ENCODE measurements at regions not wholly inside any gene's neighbourhood (a gene's known extent, or its start where the extent isn't known, plus 50 kb on each side); places are given as distances from the start of the nearest gene placed in this dataset.
A peak's percentile ranks its signal among the peaks of the same experiment; 100 is the strongest.

DNA sequence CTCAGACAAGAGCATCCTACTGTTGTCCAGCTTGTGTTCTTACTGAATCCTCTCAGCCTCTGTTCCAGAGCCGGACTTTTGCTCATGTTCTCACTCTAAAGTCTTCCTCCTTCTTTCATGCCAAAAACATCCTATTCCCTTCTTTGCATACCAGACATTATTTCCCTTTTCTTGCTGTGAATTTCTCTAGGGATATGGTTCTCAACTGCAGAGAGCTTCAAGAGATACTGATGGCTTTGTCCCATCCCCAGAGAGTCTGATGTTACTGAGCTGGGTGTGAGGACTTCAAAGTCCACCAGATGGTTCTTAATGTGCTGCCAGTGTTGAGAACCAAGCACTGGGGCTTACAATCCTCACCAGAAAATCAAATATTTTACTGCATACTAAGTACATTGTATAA is 98.6 kb upstream of the FER start:
- no peak for DNase-seq

DNA sequence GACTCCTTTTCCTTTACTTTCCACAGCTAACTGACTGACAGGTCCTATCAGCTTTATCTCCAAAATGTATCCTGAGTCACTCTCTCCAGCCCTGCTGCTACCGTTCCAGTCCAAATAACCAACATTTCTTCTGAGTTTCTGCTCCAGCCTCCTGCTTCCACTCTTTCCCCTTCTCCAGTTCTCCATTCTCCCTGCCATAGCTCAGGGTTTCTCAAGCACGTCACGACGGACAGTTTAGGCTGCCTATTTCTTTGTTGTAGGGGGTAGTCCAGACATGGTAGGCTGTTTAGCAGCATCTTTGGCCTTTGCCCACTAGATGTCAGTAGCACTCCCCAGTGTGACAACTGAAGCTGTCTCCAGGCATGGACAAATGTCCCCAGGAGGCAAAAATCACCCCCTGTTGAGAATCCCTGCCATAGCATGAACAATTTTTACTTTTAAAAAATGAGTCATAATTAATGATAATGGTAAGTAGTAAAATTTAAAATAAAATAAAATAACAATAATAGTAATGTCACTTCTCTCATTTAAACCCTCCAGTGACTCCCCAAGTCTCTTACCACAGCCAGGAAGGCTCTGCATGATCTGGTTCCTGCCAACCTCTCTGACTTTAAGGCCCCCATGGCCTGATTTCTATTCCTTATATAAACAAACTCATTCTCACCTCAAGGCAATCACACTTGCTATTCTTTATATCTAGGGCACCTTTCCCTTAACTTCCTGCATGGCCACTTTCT is 105.4 kb upstream of the FER start:
- peak; percentile 38 to 47 for DNase-seq

DNA sequence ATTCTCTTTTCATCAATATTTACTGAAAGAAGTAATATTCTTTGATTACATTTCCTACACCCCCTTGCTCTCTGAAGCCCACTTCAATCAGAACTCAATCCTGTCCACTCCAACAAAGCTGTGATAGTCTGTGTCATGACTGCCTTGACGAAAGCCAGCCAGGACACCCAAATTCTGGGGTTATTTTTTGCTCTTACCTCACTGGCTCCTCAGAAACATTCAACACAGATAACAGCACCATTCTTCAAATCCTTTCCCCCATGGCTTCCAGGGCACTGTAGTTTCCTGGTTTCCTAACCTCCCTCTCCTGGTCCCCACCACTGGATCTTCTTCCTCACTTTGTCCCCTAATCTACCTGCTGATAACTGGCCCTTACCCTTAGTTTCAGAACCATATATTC is 106.1 kb upstream of the FER start:
- no peak for DNase-seq

DNA sequence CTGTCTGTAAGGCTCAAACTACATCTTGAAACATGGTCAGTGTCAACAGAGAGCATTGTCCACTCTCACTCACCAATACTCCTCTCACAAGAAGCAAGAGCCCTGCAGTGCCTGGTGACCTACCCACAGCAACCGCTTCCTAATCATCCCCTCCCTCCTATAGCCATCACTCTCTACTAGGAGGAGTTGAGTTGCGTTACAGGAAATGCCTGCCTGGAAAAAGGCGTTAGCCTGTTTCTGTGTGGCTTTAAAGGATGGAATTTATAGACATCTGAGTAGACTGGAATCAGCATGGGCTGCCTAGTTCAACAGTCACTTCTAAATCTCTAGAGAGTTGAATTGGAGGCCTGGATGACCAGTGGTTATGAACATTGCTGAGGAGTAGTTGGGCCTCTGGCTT is 108.3 kb upstream of the FER start:
- no peak for DNase-seq

DNA sequence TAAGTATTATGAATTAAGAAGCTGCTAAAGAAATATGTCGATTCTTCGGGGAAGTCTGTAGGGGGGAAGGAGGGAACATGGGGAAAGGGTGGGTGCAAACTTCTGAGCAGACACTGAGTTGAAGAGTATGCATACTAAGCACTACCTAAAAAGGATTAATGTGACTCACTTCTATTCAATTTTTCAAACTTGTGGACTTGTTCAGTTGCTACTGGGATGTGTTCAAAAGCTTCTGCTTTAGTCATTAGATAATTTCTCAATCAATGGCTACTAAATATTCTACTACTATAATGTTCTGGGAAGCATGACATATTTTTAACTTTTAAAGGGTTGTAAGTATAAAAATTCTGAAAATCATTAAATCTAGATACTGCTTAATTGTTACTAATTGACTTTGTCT is 109.7 kb upstream of the FER start:
- DNase-seq, result no peak

DNA sequence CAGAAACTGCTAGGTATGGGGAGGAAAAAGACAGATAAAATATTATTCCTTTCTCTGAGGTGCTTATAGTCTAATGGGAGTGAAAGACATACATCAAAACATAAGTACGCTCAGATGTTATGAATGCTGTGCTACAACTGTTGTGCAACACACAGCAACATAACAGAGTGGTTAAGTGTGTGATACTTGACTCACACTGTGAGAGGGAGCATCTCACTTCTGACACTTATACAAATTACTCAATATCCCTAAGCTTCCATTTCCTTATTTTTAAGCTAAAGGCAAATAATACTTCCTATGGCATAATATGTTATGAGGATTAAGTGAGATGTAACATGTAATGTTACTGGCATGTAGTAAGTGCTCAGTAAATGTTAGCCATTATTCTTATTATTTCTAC is 110.6 kb upstream of the FER start:
- DNase-seq, result no peak

DNA sequence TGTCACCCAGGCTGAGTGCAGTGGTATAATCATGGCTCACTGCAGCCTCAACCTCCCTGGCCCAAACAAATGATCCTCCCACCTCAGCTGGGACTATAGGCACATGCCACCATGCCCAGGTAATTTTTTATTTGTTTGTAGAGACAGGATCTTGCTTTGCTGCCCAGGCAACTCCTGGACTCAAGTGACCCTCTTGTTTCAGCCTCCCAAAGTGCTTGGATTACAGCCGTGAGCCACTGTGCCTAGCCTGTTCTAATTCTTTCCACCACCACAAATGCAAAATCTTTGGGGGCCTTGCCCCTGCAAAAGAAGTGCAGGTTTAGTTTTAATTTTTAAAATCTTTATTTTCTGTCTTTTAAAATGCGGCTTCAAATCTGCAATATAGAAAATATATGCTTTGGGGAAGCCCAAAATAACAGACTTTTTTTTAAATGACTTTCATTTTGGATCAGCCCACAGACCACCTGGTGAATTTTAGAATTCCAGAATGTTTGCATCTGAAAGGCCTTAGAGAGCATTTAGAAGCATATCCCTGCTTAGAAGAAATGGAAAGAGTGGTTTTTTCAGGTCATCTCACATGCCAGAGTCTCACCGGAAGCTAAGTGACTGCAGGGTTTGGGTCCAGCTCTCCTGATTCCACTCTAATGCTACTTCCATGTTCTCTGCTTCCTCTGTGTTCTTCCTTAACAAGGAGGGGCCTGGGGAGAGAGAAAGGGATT is 111.4 kb upstream of the FER start:
- no peak for DNase-seq

DNA sequence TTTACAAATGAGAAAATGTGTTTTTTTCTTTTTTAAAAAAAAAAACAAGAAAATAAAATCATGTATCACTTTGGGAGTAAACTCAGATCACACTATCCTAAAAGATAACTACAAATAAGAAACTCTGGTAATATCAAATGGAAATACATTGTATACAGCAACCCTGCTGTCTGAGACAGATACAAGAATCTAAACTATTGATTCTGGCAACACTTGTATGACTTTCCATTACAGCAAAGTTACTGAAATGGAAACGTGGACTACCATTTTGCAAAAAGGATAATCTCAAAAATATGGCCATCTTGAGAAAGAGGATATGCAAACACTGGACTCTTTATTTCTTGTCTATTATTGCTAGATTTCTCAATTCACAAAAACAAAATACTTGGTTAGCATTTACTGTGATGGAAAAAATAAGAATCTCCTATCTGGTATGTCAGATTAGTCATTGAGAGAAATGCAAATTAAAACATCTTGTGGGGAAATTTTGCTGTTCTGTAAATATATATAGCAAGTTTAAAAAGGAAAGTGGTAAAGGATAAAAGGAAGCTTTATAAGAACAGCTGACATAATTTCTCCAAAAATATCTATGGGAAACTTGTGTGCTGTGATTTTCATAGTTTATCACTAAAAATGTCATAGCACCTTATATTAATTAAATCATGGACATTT is 112.9 kb upstream of the FER start:
- no peak for DNase-seq

DNA sequence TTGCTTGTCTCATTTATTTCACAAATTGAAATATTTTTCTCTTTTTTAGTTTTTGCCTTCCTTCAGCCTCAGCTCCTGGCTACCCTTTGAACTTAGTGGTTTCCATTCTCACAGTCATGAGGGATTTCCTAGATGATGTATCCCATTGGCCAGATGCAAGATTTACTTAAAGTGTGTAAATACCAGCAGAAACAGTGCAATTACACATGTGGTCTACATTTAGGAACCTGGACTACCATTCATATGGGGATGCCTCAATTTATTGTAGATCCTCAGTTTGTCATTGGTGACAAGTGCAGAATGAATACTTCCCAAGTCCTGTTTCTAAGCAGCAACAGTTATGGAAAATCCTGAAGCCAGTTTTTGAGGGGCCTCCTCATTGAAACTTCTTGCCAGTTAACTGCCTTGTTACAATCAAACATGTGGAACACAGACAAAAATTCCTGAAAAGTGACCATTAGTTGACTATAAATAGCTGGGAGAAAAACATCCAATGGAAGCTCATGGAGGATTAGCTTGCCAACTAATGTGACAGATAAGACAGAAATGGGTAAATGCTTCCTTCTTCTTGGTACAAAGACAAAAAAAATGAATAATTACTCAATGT is 113.6 kb upstream of the FER start:
- no peak for DNase-seq

DNA sequence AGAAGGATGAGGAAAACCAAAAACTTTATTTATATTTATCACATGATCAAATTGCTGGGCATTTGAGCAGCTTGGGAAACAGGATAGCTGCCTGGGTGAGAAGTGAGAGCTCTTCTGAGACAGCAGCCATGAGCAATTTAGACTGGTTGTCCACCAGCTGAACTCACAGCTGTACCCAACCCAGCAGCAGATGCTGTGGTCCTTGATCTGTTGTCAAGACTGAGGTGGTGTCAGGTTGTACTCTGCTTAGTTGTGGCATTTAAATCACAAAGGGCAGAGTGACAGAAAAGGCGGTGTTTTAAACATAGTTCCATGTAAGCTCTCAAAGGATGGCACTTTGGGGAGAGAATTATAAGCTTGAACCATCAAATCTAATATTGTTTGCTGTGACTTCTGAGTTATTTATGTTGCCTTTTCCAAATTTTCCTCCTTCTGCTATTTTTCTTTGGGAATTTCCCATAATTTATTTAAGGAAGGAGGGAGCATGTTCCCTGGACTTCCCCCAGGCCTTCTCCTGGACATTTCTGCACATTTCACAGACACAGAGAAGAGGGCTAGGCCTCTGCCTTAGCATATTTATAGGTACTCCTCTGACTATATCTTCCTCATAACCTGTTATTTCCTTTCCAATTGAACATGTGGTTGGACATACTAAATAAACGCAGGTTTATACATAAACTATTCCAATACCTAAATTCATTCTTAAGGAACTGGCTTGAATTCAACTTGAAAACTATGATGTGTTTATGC is 117.7 kb upstream of the FER start:
- no peak for DNase-seq

DNA sequence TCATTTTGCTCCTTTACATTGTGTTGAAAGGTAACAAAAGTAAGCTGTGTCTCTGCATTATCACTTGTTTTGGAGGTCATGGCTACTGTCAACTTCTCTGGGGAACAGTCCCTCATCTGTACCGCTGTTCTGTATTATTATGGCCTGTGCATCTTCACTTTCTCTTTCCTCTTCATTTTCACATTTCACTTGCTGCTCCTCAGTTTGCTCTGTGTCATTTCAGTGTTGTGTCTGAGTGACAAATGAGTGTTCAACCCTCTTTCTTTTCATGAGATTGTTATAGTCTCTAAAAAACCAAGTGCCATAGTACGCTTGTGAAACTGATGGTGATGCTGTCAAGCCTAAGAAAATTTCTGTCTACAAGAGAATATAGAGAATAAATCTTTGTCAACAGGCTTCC is 122.0 kb upstream of the FER start:
- no peak for DNase-seq

DNA sequence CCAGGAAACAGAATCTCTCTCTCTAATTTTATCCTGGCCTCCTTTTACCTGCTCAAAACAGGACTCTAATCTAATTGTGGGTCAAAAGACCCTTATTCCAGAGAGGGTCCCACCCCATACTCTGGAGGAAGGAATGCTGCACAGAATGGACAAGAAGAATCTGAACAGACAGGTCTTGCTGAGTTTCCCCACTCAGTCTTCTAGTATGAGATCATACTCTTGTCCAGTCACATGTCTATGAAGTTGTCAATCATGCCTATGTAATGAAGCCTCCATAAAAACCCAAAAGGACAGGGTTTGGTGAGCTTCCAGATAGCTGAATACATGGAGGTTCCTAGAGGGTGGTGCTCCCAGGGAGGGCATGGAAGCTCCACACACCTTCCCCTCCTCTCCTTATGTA is 123.9 kb upstream of the FER start:
- DNase-seq, result no peak

DNA sequence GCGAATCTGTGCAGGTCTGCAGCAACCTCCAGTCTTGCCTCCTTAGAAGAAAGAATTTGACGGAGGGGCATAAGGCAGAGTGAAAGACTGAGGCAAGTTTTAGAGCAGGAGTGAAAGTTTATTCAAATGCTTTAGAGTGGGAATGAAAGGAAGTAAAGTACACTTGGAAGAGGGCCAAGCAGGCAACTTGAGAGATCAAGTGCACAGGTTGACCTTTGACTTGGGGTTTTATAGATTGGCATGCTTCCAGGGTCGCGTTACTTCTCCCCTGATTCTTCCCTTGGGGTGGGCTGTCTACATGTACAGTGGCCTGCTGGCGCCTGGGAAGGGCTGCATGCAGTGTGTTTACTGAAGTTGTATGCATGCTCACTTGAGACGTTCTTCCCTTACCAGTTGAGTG is 127.2 kb upstream of the FER start:
- DNase-seq, result no peak

DNA sequence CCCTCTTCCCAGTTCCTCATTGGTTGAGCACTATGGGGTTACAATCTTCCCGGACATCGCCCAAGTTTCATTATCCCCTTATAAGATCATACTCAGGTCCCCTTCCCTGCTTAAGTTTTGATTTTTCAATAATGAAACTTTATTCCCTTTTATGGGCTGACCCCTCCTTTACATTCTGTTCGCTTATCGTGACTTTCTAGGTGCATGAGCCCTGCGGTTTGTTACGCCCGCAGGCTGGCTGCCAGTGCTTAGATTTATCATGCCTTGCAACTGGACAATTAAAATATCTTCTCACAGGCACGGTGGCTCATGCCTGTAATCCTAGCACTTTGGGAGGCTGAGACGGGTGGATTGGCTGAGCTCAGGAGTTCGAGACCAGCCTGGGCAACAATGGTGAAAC is 127.9 kb upstream of the FER start:
- no peak for DNase-seq

DNA sequence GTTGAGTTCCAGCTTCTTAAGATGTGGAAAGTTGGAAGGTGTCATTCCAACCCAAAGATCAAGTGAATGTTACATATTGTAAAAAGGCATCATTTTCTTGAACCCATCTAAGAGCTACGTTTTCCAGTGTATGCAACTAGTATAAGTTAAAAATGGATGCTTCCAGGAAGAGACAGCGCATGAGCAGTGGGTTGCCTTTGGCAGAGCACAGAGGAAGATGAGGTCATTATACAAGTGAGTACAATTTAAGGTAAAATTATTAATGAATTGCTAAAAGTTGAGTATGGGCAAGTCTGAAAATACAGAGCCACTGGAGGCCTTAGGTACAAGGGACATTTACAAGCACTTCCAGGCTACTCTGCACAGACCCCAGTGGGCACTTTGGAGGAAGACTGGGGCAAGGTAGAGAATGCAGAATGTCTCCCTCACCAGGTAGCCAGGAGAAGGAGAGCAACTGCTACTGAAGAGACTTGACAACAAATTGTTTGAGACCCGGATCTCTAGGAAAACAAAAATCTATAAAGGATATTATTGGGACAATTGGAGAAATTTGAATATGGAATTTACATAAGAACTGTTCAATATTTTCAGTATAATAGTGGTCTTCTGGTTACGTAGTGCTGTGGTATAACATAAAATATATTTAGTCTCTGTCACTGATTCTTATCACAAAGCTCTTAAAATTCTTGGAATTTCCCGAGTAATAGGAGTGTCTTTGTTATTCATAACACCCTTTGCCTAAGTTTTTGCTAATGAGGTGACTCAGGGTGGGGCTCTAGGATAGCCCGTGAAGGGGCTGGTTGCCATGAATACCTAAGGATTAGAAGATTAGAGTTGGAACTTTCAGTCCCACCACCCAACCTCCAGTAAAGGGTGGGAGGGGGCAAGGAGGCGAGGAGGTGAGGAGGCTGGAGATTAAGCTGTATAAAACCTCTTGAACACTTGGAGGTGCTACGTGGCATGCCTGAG is 129.9 kb upstream of the FER start:
- no peak for DNase-seq

DNA sequence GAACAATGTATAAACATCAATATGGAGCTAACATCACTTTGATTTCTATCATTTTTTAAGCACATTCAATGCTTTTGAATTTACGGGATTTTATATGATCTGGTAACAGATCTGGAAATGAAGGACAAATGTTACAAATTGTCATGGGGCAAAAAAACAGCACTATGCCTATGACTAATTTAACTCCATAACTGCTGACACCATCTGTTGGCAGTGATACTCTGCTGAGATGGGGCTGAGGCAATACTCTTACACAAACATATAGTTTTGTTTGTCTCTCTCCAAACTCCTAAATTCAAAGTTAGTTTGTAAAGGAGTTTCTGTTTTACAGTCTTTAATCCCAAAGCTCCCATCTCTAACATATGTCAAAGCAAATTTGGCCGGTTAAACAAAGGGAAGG is 132.5 kb upstream of the FER start:
- DNase-seq, result no peak

DNA sequence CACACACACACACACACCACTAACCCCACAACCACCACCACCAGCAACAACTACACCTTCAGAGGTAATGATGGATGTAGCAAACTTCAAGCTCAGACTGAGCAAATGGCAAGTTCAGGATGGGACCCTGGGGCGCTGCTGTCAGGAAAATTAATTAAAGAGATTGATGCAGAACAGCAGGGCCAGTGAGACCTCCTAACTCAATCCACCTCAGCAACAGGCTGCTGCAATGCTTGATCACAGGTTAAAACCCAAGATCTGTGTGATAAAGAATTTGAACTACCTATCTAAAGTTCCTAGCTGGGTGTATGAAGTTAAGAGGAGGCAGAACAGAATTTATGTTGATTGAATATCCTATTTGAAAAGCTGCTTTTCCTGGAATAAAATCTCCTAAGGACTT is 140.3 kb upstream of the FER start:
- DNase-seq, result no peak

DNA sequence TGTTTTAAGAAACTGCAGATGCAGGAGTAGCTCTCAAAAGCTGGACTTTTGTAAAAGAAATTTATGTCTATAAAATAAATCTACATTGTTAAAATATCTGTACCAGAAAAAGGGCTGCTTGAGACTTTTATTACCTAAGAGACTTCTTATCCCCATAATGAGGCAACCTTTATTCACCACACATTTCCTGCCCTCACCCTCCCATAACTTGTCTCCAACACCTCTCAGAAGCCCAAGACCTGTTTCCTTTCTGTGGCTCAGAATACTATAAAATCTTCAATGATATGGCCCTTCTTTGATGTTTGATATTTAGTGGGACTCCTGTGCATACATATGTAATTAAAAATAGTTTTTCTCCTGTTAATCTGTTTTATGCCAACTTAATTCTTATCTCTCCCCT is 141.5 kb upstream of the FER start:
- no peak for DNase-seq

DNA sequence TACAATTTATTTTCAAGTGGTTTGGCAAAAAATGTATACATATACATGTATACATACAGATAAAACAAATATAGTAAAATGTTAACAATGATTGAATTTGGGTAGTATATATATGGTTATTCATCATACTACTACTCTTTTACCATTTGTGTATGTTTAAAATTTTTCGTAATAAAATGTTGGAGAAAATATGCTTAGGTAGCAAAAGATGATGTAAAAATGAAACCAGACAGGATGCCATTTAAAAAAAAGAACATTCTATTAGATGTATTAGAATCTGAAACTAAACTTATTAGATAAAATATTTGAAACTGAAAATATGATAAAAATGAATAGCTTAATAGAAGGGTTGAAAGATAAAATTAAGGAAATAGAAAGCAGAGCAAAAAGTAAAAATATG is 144.9 kb upstream of the FER start:
- no peak for DNase-seq

DNA sequence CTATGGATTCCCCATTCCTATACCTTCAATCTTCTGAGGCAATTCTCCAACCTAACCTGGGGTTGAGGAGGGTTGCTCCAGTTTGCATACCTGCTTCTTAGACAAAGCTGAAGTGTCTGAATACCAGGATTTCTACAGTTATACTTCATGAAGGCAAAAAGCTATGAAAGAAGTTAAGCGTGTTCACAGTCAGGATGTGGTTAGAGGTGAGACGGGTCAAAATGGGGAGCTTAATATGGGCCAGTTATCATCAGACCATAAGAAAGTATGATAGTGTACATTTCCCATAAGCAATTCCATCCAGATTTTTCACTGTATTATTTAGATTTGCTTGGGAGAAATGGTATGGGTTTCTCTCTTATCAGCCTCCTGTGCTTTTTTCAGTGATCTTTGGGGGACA is 156.9 kb upstream of the FER start:
- DNase-seq, result no peak

DNA sequence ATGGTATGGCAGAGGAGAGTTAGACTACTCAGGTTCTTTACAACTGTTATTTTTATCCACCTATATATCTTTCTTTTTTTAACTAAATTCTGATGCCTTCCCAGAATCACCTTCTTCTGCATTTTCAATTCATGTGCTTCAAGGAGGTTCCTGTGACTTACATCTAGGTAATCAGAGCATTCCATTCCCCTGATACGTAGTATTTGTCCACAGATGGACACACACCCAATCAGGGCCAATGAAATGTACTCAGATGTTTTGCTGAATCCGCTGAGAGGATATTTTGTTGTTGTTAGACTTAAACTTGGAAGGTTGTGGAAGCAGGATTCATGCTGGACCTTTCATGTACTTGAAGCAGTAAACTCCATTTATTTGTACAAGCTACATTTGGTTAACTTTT is 159.4 kb upstream of the FER start:
- no peak for DNase-seq

DNA sequence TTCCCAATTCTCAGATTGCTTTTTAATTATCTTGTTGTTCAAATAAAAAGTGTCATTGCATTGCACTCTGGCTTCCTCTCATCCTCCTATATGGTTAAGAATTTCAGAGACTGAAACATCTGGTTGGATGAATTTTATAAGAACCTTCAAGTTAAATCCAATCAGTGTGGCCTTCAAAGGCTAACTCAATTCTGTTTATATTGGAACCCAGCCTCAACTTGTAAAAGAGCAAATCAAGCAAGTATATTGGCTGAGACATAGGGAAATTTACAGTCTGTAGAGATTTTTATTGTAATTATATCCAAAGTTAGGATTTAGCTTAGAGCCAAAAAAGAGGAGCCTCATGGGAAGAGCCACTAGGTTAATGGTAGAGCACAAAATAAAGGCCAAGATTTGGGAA is 159.9 kb upstream of the FER start:
- DNase-seq, result no peak

Data from stimulated activated CD4-positive, alpha-beta T cell treated with anti-CD3 and anti-CD28 coated beads, Interleukin-2, amount 100 ng/mL, for 48 hours (primary cell).